Thoracic aorta (tissue), 2 donors: ENCODE measurements at regions not wholly inside any gene's neighbourhood (a gene's known extent, or its start where the extent isn't known, plus 50 kb on each side); places are given as distances from the start of the nearest gene placed in this dataset.
"Not testable (repeated sequence)": the region's sequence is repeated elsewhere in the genome, so short reads cannot be mapped to it uniquely, and the experiment has no call there.

Experiments used
- ATAC-seq: fragments of 150-250 bp; one replicate; pipeline ENCODE4 v1.8.0; 2017; ENCODE audit warnings: low read depth; ENCODE audit not compliant: insufficient number of reproducible peaks, low FRiP score
- DNase-seq: peaks from one replicate; pipeline ENCODE4 v3.0.0-alpha.2; 2020; ENCODE audit warnings: low spot score
- H3K27ac ChIP-seq, 2 donors: fragments of 200-600 bp; sonication (generic); 1 replicate in 1 of 2; 2 replicates in 1 of 2; pipeline ENCODE4 v1.5.1; 2016; ENCODE audit warnings: mild to moderate bottlenecking in 2 of 2, moderate library complexity in 2 of 2
- H3K27me3 ChIP-seq: fragments of 200-600 bp; sonication (generic); replicated peaks from 2 replicates; pipeline ENCODE4 v1.6.0; 2016; ENCODE audit warnings: mild to moderate bottlenecking; ENCODE audit not compliant: insufficient read depth
- H3K36me3 ChIP-seq: fragments of 200-600 bp; sonication (generic); one replicate; pipeline ENCODE4 v1.5.1; 2016
- H3K4me1 ChIP-seq, 2 donors: fragments of 200-600 bp; sonication (generic); 1 replicate in 1 of 2; 2 replicates in 1 of 2; pipeline versions ENCODE4 v1.5.1 to v1.6.0; 2016; ENCODE audit warnings: low read depth in 2 of 2, mild to moderate bottlenecking in 1 of 2; ENCODE audit not compliant: control insufficient read depth in 1 of 2
- H3K4me3 ChIP-seq: fragments of 200-600 bp; sonication (generic); 2 replicates; pipeline ENCODE4 v1.5.1; 2016; ENCODE audit warnings: mild to moderate bottlenecking
- H3K9me3 ChIP-seq: fragments of 200-600 bp; sonication (generic); 2 replicates; pipeline ENCODE4 v1.5.1; 2016
- CTCF ChIP-seq: fragments of 200-600 bp; sonication (generic); IDR thresholded peaks from one replicate; pipeline ENCODE4 v1.5.1; 2019; ENCODE audit warnings: antibody characterized with exemption

GRCh38 chrX:115427861-115428410 is 133.0 kb upstream of the PLS3 start:
- Histone ChIP-seq H3K9me3 (no peaks in the 10 kb centered on the region), H3K27me3 (no peaks in the 10 kb centered on the region)

GRCh38 chrX:115434834-115435233 is 126.1 kb upstream of the PLS3 start:
- H3K36me3 ChIP-seq, H3K27ac ChIP-seq, H3K27me3 ChIP-seq, ATAC-seq, DNase-seq, H3K9me3 ChIP-seq, H3K4me1 ChIP-seq, H3K4me3 ChIP-seq: not testable (repeated sequence)

More at GRCh38 chrX:115427861-115428410, 133.0 kb upstream of the PLS3 start:
- no peak overlapping the region for H3K27ac ChIP-seq
- H3K36me3 ChIP-seq = no peaks in the 10 kb centered on the region
- ATAC-seq = no peak
- DNase-seq = no peak
- no peak overlapping the region for H3K4me3 ChIP-seq
- no peak for TF ChIP-seq CTCF
- no peaks in the 10 kb centered on the region for H3K4me1 ChIP-seq

- H3K27me3 ChIP-seq = no peaks in the 10 kb centered on the region
- H3K9me3 ChIP-seq = no peaks in the 10 kb centered on the region
- H3K4me1 ChIP-seq = no peaks in the 10 kb centered on the region
- ATAC-seq (no peak), DNase-seq (no peak)
- H3K4me3 ChIP-seq = no peak overlapping the region
- H3K27ac ChIP-seq = no peak overlapping the region
- H3K36me3 ChIP-seq = no peaks in the 10 kb centered on the region
- no peak for TF ChIP-seq CTCF
Measured at GRCh38 chrX:115437841-115438595, 123.0 kb upstream of the PLS3 start.

GRCh38 chrX:115448146-115448545 is 112.8 kb upstream of the PLS3 start:
- no peak for TF ChIP-seq CTCF
- Histone ChIP-seq H3K9me3 (no peaks in the 10 kb centered on the region), H3K4me1 (no peaks in the 10 kb centered on the region), H3K36me3 (no peaks in the 10 kb centered on the region), H3K27ac (no peak overlapping the region), H3K4me3 (no peak overlapping the region), H3K27me3 (no peaks in the 10 kb centered on the region)
- ATAC-seq = no peak
- DNase-seq = no peak

- no peak for ATAC-seq
- H3K4me1 ChIP-seq = no peaks in the 10 kb centered on the region
- H3K27ac ChIP-seq = no peak overlapping the region
Measured at GRCh38 chrX:115449742-115450141, 111.2 kb upstream of the PLS3 start.

More at GRCh38 chrX:115449742-115450141, 111.2 kb upstream of the PLS3 start:
- H3K4me3 ChIP-seq = no peak overlapping the region
- no peak for DNase-seq
- no peaks in the 10 kb centered on the region for H3K9me3 ChIP-seq
- no peaks in the 10 kb centered on the region for H3K36me3 ChIP-seq
- no peaks in the 10 kb centered on the region for H3K27me3 ChIP-seq
- TF ChIP-seq CTCF = no peak
